ENCODE measurements at regions not wholly inside any gene's neighbourhood (a gene's known extent, or its start where the extent isn't known, plus 50 kb on each side); places are given as distances from the start of the nearest gene placed in this dataset.
"Not testable (repeated sequence)": the region's sequence is repeated elsewhere in the genome, so short reads cannot be mapped to it uniquely, and the experiment has no call there.

- no peak for DNase-seq (ENCODE audit: low read depth in 2 of 2)
Observed at GRCh38 chr7:4319280-4319679, 362.8 kb upstream of the FOXK1 start.

- DNase-seq (ENCODE audit: low read depth in 2 of 2), result no peak
Observed at GRCh38 chr7:4325732-4326131, 356.4 kb upstream of the FOXK1 start.

- no peak for DNase-seq (ENCODE audit: low read depth in 2 of 2)
Observed at GRCh38 chr7:4331711-4332110, 350.4 kb upstream of the FOXK1 start.

- no peak for DNase-seq (ENCODE audit: low read depth in 2 of 2)
Observed at GRCh38 chr7:4338556-4338955, 343.5 kb upstream of the FOXK1 start.

DNA sequence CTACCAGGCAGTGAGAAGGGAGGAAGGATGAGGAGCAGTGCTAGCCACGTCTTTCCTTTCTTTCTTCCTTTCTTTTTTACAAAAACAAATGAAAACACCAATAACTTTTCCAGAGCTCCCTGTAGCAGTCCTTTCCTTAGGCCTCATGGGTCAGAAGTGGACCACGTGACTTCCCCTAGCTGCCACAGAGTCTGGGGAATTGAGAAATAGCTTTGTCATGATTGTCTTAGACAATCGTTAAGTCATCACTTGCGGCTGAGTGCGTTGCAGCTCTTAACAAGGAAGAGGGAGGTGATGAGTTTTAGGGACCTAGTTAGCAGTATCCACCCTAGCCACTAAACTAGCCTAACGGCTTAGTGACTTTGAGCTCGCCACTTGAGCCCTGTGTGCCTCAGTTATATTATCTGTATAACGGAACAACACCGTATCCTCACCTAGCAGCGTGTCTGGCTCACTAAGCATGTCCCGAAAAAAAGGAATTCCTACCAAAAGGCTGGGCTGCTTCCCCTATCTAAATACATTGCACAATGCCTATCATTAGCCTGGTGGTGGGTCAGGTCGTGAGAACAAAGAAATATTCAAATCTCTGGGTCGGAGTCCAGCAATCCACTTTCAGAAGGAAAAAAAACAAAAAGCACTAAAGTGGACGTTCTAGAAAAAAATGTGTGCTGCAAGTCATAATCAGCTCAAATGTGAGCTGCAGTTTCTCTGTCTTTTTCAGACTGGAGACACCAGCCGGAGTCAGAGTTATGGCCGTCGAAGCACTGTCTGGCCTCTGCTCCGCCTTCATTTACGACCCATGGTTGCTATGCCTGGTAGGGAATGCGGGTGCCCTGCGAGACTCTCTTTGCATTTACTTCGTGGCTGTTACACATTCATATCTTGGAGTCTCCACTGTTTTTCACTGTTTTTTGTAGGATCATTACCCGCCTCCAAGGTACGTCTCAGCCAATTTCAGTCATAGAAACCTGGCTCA lies 338.5 kb upstream of the FOXK1 start:
- DNase-seq (ENCODE audit: low read depth in 2 of 2), result no peak

DNA sequence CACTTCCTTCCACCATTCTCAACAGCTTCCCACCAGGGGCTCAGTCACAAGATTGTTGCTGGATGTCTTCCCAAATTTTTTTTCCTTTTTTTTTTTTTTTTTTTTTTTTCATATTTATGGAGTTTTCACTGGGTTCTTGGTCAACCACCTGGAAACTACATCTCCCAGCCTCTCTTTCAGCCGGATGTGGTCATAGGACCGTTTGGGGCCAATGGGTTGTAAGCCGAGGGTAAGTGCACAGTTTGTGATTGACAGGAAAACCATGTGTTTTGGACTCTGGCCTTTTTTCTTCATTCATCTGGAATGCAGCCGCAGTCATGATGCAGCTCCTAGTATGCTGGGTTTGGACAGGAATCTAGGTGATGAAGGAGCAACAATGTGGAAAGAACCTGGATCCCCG lies 337.1 kb upstream of the FOXK1 start:
- no peak for DNase-seq (ENCODE audit: low read depth in 2 of 2)

DNA sequence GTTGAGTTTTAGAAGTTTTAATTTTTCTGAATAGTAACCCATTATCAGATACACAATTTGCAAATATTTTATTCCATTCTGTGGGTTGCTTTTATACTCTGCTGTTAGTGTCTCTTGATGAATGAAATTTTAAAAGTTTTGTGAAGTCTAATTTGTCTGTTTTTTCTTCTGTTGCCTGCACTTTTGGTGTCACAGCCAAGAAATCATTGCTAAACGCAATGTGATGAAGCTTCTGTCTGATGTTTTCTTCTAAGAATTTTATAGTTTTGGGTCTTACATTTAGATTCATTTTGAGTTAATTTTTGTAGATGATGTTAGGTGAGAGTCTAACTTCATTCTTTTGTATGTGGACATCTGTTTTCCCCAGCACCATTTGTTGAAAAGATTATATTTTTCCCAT lies 330.0 kb upstream of the FOXK1 start:
- no peak for DNase-seq (ENCODE audit: low read depth in 2 of 2)

DNA sequence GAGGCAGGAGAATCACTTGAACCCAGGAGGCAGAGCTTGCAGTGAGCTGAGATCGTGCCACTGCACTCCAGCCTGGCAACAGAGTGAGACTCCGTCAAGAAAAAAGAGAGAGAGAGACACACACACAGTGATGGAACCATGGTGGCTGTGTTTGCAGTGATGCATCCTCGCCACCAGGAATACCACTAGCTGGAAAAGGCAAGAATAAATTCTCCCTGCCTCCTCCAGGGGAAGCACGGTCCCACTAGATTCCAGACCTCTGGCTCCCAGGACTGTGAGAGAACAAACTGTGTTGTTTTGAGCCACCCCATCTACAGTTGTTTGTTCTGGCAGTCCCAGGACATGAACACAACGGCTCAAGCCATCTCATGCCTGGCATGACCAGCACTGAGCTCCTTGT lies 320.3 kb upstream of the FOXK1 start:
- DNase-seq (ENCODE audit: low read depth in 2 of 2), result no peak

DNA sequence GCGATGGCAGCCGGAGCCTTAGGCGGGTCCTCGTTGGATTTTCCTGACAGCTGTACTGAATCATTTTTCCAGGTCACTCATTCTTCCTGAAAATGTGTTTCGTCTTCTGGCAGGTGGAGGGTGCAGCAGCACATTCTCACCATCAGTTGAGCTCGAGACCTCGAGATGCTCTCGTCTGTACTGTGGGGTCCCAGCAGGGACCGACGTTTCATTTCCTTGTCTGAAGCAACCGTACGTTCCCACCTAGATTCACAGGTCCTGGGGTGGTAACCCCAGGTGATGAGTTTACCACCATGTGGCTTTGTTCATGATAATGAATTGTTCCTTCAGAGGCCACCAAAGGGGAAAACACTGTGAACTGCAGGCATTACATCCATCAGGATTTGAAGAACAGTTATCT lies 298.5 kb upstream of the FOXK1 start:
- DNase-seq (ENCODE audit: low read depth in 2 of 2), result no peak

DNA sequence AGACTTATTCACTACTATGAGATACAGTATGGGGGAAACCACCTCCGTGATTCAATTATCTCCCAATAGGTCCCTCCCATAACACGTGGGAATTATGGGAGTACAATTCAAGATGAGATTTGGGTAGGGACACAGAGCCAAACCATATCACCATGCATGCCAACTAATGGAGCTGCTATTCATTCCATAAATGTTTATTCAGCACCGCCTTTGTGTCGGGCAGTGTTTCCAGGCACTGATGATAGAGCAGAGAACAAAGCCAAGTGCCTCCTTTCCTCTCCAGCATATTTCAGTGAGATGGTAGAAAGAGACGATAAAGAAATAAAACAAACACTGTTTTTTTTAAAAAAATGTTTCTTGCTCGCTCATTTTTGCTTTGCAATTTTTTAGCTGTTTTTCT lies 295.9 kb upstream of the FOXK1 start:
- DNase-seq (ENCODE audit: low read depth in 2 of 2), result no peak

DNA sequence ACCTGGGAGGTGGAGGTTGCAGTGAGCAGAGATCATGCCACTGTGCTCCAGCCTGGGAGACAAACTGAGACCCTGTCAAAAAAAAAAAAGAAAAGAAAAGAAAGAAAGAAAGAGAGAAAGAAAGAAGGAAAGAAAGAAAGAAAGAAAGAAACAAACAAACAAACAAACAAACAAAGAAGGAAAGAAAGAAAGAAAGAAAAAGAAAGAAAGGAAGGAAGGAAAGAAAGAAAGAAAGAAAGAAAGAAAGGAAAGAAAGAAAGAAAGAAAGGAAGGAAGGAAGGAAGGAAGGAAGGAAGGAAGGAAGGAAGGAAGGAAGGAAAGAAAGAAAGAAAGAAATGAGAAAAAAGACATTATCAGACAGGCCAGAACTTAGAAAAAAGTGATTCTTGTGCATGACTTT lies 291.0 kb upstream of the FOXK1 start:
- not testable (repeated sequence) for DNase-seq (ENCODE audit: low read depth in 2 of 2)

GRCh38 chr7:4394736-4395135 lies 287.4 kb upstream of the FOXK1 start:
- no peak for DNase-seq (ENCODE audit: low read depth in 2 of 2)

DNA sequence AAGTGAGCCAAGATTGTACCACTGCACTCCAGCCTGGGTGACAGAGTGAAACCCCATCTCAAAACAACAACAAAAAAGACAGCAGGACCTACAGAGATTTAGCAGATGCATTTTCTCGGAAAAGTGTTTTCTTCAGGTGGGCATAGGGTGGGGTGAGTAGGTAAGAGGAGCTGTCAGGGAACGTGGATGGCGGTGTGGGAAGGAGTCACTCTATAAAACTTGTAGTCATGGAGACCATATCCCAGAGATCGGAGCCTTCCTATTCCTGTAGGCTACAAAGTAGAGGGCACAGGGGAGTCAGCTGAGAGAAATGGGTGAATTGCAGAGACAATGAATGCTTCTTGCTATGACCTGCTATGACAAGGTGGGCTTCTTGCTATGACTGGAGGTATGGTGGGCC lies 283.0 kb upstream of the FOXK1 start:
- DNase-seq (ENCODE audit: low read depth in 2 of 2), result no peak

- DNase-seq (ENCODE audit: low read depth in 2 of 2), result no peak
Observed at GRCh38 chr7:4399596-4399995, 282.5 kb upstream of the FOXK1 start.

- DNase-seq (ENCODE audit: low read depth in 2 of 2), result no peak
Observed at GRCh38 chr7:4406288-4407058, 275.6 kb upstream of the FOXK1 start.

DNA sequence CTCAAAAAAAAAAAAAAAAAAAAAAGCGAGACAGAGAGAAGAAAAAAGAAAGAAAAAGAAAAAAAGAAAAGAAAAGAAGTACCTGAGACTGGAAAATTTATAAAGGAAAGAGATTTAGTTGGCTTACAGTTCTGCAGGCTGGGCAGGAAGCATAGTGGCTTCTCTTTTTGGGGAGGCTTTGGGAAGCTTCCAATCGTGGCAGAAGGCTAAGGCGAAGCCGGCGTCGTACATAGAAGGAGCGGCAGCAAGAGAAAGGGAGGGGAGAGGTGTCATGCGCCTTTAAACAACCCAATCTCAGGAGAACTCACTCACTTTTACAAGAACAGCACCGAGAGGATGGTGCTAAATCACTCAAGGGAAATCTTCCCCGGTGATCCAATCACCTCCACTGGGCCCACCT lies 272.1 kb upstream of the FOXK1 start:
- DNase-seq (ENCODE audit: low read depth in 2 of 2), result no peak

- DNase-seq (ENCODE audit: low read depth in 2 of 2), result no peak
Observed at GRCh38 chr7:4416396-4417056, 265.6 kb upstream of the FOXK1 start.

- DNase-seq (ENCODE audit: low read depth in 2 of 2), result no peak
Observed at GRCh38 chr7:4428526-4428925, 253.6 kb upstream of the FOXK1 start.

GRCh38 chr7:4430227-4430626 lies 251.9 kb upstream of the FOXK1 start:
- DNase-seq (ENCODE audit: low read depth in 2 of 2), result no peak

DNA sequence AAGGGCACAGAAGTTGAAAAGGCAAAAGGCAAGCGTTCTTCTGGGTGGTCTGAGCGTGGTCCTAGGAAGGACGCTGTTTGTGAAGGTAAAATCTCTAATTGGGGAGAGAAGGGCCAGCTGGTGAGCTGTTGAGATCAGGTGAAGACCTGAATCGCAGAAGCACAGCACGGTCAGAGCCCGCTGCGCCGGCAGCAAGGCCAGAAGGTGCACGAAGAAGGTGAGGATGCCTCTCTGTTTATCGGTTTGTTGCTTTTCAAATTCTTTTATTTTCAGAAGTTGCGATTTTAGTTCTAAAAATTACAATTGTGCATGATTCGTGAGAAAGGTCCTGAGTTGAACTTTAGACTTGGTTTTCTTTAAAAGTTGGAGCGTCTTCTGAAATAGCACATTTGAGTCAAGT lies 247.8 kb upstream of the FOXK1 start:
- DNase-seq (ENCODE audit: low read depth in 2 of 2), result no peak

DNA sequence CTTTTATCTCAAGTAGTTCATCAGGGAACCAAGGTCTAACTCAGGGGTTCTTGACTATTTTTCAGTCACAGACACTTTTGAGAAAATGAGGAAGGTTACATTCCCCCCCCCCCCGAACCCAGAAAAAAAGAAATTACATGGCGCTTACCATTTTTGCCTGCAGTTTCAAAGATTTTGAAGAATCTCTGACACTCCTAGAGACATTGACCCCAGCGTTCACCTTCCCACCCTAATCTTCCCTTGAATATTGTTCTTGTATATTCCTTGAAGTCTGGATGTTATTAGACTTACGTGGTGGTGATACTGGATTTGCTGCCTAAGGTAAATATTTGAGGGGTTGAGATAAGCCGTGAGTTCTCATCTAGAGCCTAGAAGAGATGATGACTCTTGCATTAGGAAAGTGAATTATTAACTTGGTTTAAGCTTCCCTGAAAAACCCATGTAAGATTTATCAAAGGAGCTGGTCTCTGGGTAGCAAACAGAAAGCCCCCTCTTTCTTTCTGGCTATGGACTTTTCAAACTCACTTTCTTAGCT lies 245.7 kb upstream of the FOXK1 start:
- DNase-seq (ENCODE audit: low read depth in 2 of 2), result no peak

- DNase-seq (ENCODE audit: low read depth in 2 of 2), result no peak
Observed at GRCh38 chr7:4436936-4437335, 245.2 kb upstream of the FOXK1 start.
